ENCODE measurements at regions not wholly inside any gene's neighbourhood (a gene's known extent, or its start where the extent isn't known, plus 50 kb on each side); places are given as distances from the start of the nearest gene placed in this dataset.
"Not testable (repeated sequence)": the region's sequence is repeated elsewhere in the genome, so short reads cannot be mapped to it uniquely, and the experiment has no call there.

DNA sequence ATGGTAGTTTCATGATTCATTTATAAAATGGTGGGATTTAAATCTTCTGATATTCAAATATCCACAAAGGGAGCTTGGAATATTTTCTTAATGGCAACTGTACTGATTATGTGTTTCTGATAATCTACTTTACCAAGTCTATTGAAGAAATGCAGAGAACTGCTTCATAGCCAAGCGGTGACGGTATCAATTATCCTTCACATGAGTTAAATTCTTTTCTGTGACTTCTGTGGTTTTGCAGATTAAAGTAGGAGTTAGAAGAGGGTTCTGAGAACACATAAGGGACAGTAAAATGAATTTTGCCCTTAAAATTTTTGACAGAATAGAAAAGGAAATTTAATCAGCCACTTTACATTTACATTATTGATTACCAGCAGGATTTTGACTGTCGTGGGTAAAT, 563.2 kb downstream of the GBE1 start:
- Histone ChIP-seq H3K27me3 (no peaks in the 10 kb centered on the region), H3K9me3 (replicated peaks in 1 of 3) (no peaks in the 10 kb centered on the region), H3K36me3 (replicated peaks in 1 of 2) (no peaks in the 10 kb centered on the region), H3K4me3 (no peak overlapping the region), H3K4me1 (replicated peaks in 1 of 2) (no peaks in the 10 kb centered on the region), H3K27ac (no peak overlapping the region)
- 64 to 79% (median 75%) methylated on average over 3 of the region's 3 CpGs for WGBS, 4 donors
- TF ChIP-seq POLR2A (IDR thresholded peaks at IDR 0.05) = no peak
- TF ChIP-seq, protein P1, sequence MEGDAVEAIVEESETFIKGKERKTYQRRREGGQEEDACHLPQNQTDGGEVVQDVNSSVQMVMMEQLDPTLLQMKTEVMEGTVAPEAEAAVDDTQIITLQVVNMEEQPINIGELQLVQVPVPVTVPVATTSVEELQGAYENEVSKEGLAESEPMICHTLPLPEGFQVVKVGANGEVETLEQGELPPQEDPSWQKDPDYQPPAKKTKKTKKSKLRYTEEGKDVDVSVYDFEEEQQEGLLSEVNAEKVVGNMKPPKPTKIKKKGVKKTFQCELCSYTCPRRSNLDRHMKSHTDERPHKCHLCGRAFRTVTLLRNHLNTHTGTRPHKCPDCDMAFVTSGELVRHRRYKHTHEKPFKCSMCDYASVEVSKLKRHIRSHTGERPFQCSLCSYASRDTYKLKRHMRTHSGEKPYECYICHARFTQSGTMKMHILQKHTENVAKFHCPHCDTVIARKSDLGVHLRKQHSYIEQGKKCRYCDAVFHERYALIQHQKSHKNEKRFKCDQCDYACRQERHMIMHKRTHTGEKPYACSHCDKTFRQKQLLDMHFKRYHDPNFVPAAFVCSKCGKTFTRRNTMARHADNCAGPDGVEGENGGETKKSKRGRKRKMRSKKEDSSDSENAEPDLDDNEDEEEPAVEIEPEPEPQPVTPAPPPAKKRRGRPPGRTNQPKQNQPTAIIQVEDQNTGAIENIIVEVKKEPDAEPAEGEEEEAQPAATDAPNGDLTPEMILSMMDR (IDR thresholded peaks at IDR 0.05) = no peak
- intact Hi-C loops (cut with DNase I) = no loop called here
- DNase-seq = no peak

DNA sequence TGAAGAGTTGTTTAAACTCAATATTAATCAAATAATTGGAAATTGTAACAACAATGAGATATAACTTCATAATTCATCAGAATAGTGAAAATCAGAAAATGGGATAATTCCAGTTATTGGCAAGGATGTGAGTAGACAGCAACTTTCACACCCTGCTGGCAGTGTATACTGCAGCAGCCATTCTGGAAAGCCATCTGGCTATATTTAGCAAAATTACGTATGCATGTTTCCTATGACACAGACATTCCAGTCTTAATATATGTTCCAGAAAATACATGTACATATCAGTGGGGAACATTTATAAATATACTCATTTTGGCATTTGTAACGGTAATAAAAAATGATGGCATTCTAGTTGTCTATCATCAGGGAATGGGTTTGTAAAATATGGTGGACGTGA, 564.1 kb downstream of the GBE1 start:
- Histone ChIP-seq H3K4me3 (no peak overlapping the region), H3K9me3 (replicated peaks in 1 of 3) (no peaks in the 10 kb centered on the region), H3K4me1 (replicated peaks in 1 of 2) (no peaks in the 10 kb centered on the region), H3K27ac (no peak overlapping the region), H3K36me3 (replicated peaks in 1 of 2) (no peaks in the 10 kb centered on the region), H3K27me3 (no peaks in the 10 kb centered on the region)
- WGBS, 4 donors = 73 to 81% (median 77%) methylated on average over 3 of the region's 3 CpGs
- DNase-seq = no peak
- TF ChIP-seq, protein P1 (IDR thresholded peaks at IDR 0.05) = no peak
- no peak for TF ChIP-seq POLR2A (IDR thresholded peaks at IDR 0.05)
- intact Hi-C loops (cut with DNase I) = no loop called here

DNA sequence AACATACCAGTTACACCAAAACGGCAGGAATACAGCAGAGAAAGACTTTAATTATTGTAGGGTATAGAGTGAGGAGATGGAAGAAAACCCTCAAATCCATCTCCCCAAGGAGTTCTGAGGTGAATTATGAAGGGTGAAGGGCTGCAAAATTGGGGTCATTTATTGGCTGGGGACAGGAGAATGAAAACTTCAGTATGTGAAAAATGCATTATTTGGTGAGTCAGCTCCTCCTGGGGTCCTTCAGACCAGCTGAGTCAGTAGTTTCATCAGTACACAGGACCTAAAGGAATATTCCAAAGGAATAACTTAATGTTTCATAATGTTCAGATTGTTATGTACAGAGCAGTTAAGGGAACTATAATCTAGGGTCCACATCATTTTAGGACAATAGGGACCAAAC, 566.0 kb downstream of the GBE1 start:
- H3K36me3 ChIP-seq (replicated peaks in 1 of 2) = no peaks in the 10 kb centered on the region
- H3K4me3 ChIP-seq = no peak overlapping the region
- TF ChIP-seq, protein P1 (IDR thresholded peaks at IDR 0.05) = no peak
- TF ChIP-seq POLR2A (IDR thresholded peaks at IDR 0.05) = no peak
- intact Hi-C loops (cut with DNase I) = no loop called here
- no peak overlapping the region for H3K27ac ChIP-seq
- H3K27me3 ChIP-seq = no peaks in the 10 kb centered on the region
- DNase-seq = no peak
- H3K4me1 ChIP-seq (replicated peaks in 1 of 2) = no peaks in the 10 kb centered on the region
- 71 to 85% (median 81%) methylated on average over 1 of the region's 1 CpG for WGBS, 4 donors
- H3K9me3 ChIP-seq (replicated peaks in 1 of 3) = no peaks in the 10 kb centered on the region

DNA sequence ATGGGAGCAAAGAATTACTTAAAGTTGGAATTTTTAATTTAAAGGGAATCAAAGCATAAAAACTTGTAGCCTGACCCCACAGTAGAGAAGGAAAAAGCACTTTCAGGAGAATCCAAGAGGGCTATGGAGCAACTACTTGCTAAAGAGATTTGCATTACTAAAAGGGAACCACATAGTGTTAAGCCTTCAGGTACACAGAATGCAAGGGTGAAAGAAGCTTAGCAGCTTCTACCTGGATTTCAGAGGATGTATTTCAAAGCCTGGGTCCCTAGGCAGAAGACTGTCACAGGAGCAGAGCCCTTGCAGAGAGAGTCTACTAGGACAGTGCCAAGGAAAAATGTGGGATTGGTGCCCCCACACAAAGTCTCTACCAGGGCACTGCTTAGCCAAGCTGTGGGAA, 575.0 kb downstream of the GBE1 start:
- DNase-seq = no peak
- Histone ChIP-seq H3K9me3 (replicated peaks in 1 of 3) (no peaks in the 10 kb centered on the region), H3K27me3 (no peaks in the 10 kb centered on the region), H3K4me3 (no peak overlapping the region), H3K36me3 (replicated peaks in 1 of 2) (no peaks in the 10 kb centered on the region), H3K4me1 (replicated peaks in 1 of 2) (no peaks in the 10 kb centered on the region), H3K27ac (no peak overlapping the region)
- TF ChIP-seq, protein P1 (IDR thresholded peaks at IDR 0.05) = no peak
- no peak for TF ChIP-seq POLR2A (IDR thresholded peaks at IDR 0.05)
- intact Hi-C loops (cut with DNase I) = no loop called here

DNA sequence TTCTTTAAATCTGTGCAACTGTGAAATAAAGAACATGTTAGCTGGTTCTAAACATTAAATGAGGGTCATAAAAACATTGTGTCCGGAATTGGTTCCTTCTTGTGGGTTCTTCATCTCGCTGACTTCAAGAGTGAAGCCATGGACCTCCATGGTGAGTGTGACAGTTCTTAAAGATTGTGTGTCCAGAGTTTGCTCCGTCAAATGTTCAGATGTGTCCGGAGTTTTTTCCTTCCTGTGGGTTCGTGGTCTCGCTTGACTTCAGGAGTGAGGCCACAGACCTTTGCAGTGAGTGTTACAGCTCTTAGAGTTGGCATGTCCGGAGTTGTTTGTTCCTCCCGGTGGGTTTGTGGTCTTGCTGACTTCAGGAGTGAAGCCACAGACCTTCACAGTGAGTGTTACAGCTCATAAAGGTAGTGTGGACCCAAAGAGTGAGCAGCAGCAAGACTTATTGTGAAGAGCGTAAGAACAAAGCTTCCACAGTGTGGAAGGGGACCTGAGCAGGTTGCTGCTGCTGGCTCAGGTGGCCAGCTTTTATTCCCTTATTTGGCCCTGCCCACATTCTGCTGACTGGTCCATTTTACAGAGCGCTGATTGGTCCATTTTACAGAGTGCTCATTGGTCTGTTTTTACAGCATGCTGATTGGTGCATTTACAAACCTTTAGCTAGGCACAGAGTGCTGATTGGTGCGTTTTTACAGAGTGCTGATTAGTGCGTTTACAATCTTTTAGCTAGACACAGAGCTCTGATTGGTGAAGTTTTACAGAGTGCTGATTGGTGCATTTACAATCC, 579.2 kb downstream of the GBE1 start:
- H3K4me3 ChIP-seq; DNase-seq; H3K36me3 ChIP-seq (replicated peaks in 1 of 2); H3K9me3 ChIP-seq (replicated peaks in 1 of 3); intact Hi-C loops (cut with DNase I); H3K27ac ChIP-seq; H3K4me1 ChIP-seq (replicated peaks in 1 of 2); H3K27me3 ChIP-seq: not testable (repeated sequence)
- WGBS, 4 donors = 72 to 89% (median 79%) methylated on average over 12 of the region's 12 CpGs
